Vagina (tissue), 2 donors: ENCODE measurements at regions not wholly inside any gene's neighbourhood (a gene's known extent, or its start where the extent isn't known, plus 50 kb on each side); places are given as distances from the start of the nearest gene placed in this dataset.

Experiments
- DNase-seq, 2 donors: peaks; one replicate each; pipeline ENCODE4 v3.0.0-alpha.2; 2017; ENCODE audit errors: extremely low spot score in 2 of 2
- H3K27ac ChIP-seq: fragments of 200-600 bp; sonication (generic); one replicate; pipeline ENCODE4 v1.5.1; 2019
- H3K27me3 ChIP-seq: fragments of 200-600 bp; sonication (generic); one replicate; pipeline ENCODE4 v1.5.1; 2019
- H3K36me3 ChIP-seq, 2 donors: fragments of 200-600 bp; sonication (generic); one replicate each; pipeline ENCODE4 v1.5.1; 2017 to 2019
- H3K4me1 ChIP-seq: fragments of 200-600 bp; sonication (generic); one replicate; pipeline ENCODE4 v1.5.1; 2019
- H3K4me3 ChIP-seq, 2 donors: fragments of 200-600 bp; sonication (generic); 1 replicate in 1 of 2; 2 replicates in 1 of 2; pipeline ENCODE4 v1.5.1; 2016 to 2019
- H3K9me3 ChIP-seq: fragments of 200-600 bp; sonication (generic); one replicate; pipeline ENCODE4 v1.5.1; 2019
- CTCF ChIP-seq, 3 experiments: fragments of 450-650 bp in 2 of 3; fragments of 200-600 bp in 1 of 3; sonication (generic) in 1 of 3; IDR thresholded peaks; one replicate each; pipeline ENCODE4 v1.5.1; 2017 to 2019; ENCODE audit warnings: antibody characterized with exemption in 3 of 3, mild to moderate bottlenecking in 2 of 3, moderate library complexity in 2 of 3
- POLR2A ChIP-seq, 2 donors: fragments of 450-650 bp; IDR thresholded peaks; one replicate each; pipeline ENCODE4 v1.6.1; 2017; ENCODE audit warnings: antibody characterized with exemption in 2 of 2, mild to moderate bottlenecking in 2 of 2, moderate library complexity in 2 of 2
- POLR2AphosphoS5 ChIP-seq, 2 donors: sonication (generic); formaldehyde crosslinking; IDR thresholded peaks; one replicate each; pipeline ENCODE4 v1.9.0; 2017; ENCODE audit warnings: antibody characterized with exemption in 2 of 2, mild to moderate bottlenecking in 2 of 2, low read depth in 1 of 2; ENCODE audit not compliant: insufficient read depth in 1 of 2
- intact Hi-C: fragments of 100-400 bp; cut with DNase I; formaldehyde crosslinking; loops from one replicate; pipeline ENCODE4 v1.15.1; 2023

- Histone ChIP-seq H3K9me3 (no peaks in the 10 kb centered on the region), H3K4me1 (no peaks in the 10 kb centered on the region), H3K27ac (no peak overlapping the region), H3K27me3 (no peaks in the 10 kb centered on the region), H3K36me3 (no peaks in the 10 kb centered on the region), H3K4me3 (no peak overlapping the region)
- TF ChIP-seq POLR2A (IDR thresholded peaks at IDR 0.05) (no peak), CTCF (IDR thresholded peaks at IDR 0.05) (no peak), POLR2AphosphoS5 (IDR thresholded peaks at IDR 0.05; ENCODE audit: insufficient read depth in 1 of 2, low read depth in 1 of 2) (no peak)
- intact Hi-C loops = no loop called here
- no peak for DNase-seq
Measured at GRCh38 chr2:216275890-216276289, 96.4 kb downstream of the MARCHF4 start.

GRCh38 chr2:216274194-216274840, 98.0 kb downstream of the MARCHF4 start:
- no peaks in the 10 kb centered on the region for H3K27me3 ChIP-seq
- TF ChIP-seq CTCF (IDR thresholded peaks at IDR 0.05) (no peak), POLR2A (IDR thresholded peaks at IDR 0.05) (no peak), POLR2AphosphoS5 (IDR thresholded peaks at IDR 0.05; ENCODE audit: insufficient read depth in 1 of 2, low read depth in 1 of 2) (no peak)
- no peak for DNase-seq
- H3K4me1 ChIP-seq = no peaks in the 10 kb centered on the region
- no peak overlapping the region for H3K4me3 ChIP-seq
- H3K9me3 ChIP-seq = no peaks in the 10 kb centered on the region
- intact Hi-C loops = no loop called here
- H3K27ac ChIP-seq = no peak overlapping the region
- H3K36me3 ChIP-seq = no peaks in the 10 kb centered on the region

GRCh38 chr2:216261042-216261537, 111.2 kb downstream of the MARCHF4 start:
- no peak for DNase-seq
- no peaks in the 10 kb centered on the region for H3K4me1 ChIP-seq

GRCh38 chr2:216260629-216261028, 111.7 kb downstream of the MARCHF4 start:
- H3K27me3 ChIP-seq = no peaks in the 10 kb centered on the region
- no peak for TF ChIP-seq CTCF (IDR thresholded peaks at IDR 0.05)
- no peak for TF ChIP-seq POLR2AphosphoS5 (IDR thresholded peaks at IDR 0.05; ENCODE audit: insufficient read depth in 1 of 2, low read depth in 1 of 2)
- TF ChIP-seq POLR2A (IDR thresholded peaks at IDR 0.05) = no peak
- H3K4me1 ChIP-seq = no peaks in the 10 kb centered on the region
- DNase-seq = no peak
- H3K4me3 ChIP-seq = no peak overlapping the region
- H3K9me3 ChIP-seq = no peaks in the 10 kb centered on the region
- no peak overlapping the region for H3K27ac ChIP-seq
- intact Hi-C loops = no loop called here
- no peaks in the 10 kb centered on the region for H3K36me3 ChIP-seq

More at GRCh38 chr2:216261042-216261537, 111.2 kb downstream of the MARCHF4 start:
- no peaks in the 10 kb centered on the region for H3K36me3 ChIP-seq
- H3K27me3 ChIP-seq = no peaks in the 10 kb centered on the region
- no peak overlapping the region for H3K27ac ChIP-seq
- intact Hi-C loops = no loop called here
- no peak overlapping the region for H3K4me3 ChIP-seq
- H3K9me3 ChIP-seq = no peaks in the 10 kb centered on the region
- TF ChIP-seq POLR2A (IDR thresholded peaks at IDR 0.05) (no peak), CTCF (IDR thresholded peaks at IDR 0.05) (no peak), POLR2AphosphoS5 (IDR thresholded peaks at IDR 0.05; ENCODE audit: insufficient read depth in 1 of 2, low read depth in 1 of 2) (no peak)

- no peaks in the 10 kb centered on the region for H3K27me3 ChIP-seq
- TF ChIP-seq CTCF (IDR thresholded peaks at IDR 0.05) = no peak
- no peak for TF ChIP-seq POLR2AphosphoS5 (IDR thresholded peaks at IDR 0.05; ENCODE audit: insufficient read depth in 1 of 2, low read depth in 1 of 2)
- no peak for TF ChIP-seq POLR2A (IDR thresholded peaks at IDR 0.05)
- H3K4me1 ChIP-seq = no peaks in the 10 kb centered on the region
- H3K27ac ChIP-seq = no peak overlapping the region
- intact Hi-C loops = no loop called here
- no peaks in the 10 kb centered on the region for H3K36me3 ChIP-seq
- no peak for DNase-seq
- no peaks in the 10 kb centered on the region for H3K9me3 ChIP-seq
- no peak overlapping the region for H3K4me3 ChIP-seq
Measured at GRCh38 chr2:216259081-216259480, 113.2 kb downstream of the MARCHF4 start.
